OCI-LY1 (cell line): ENCODE measurements at regions not wholly inside any gene's neighbourhood (a gene's known extent, or its start where the extent isn't known, plus 50 kb on each side); places are given as distances from the start of the nearest gene placed in this dataset.

Experiments used
- H2AFZ ChIP-seq: fragments of 200-600 bp; sonication (generic), shearing (Covaris generic); 2 replicates; pipeline ENCODE4 v1.6.0; 2014; ENCODE audit warnings: antibody characterized with exemption, mild to moderate bottlenecking, low read length
- H3F3A ChIP-seq: fragments of 200-600 bp; sonication (generic), shearing (Covaris generic); 2 replicates; pipeline ENCODE4 v1.6.0; 2014; ENCODE audit warnings: mild to moderate bottlenecking, antibody characterized with exemption, low read length, moderate library complexity; ENCODE audit not compliant: insufficient read depth
- H3K27ac ChIP-seq: fragments of 200-600 bp; sonication (generic); 2 replicates; pipeline ENCODE4 v1.5.1; 2014; ENCODE audit warnings: low read length, mixed run types, mild to moderate bottlenecking, low read depth; ENCODE audit not compliant: poor library complexity, severe bottlenecking
- H3K27me3 ChIP-seq: fragments of 200-600 bp; sonication (generic); 2 replicates; pipeline ENCODE4 v1.6.0; 2014; ENCODE audit warnings: antibody characterized with exemption, mild to moderate bottlenecking, low read length, moderate library complexity; ENCODE audit not compliant: insufficient read depth
- H3K36me3 ChIP-seq: fragments of 200-600 bp; sonication (generic); 2 replicates; pipeline ENCODE4 v1.6.1; 2014; ENCODE audit warnings: mild to moderate bottlenecking, antibody characterized with exemption, low read length, moderate library complexity, mixed read lengths; ENCODE audit not compliant: insufficient read depth
- H3K4me1 ChIP-seq: fragments of 200-600 bp; sonication (generic); 2 replicates; pipeline ENCODE4 v1.5.1; 2014; ENCODE audit warnings: mild to moderate bottlenecking, low read length, moderate library complexity; ENCODE audit not compliant: insufficient read depth, severe bottlenecking
- H3K4me2 ChIP-seq: fragments of 200-600 bp; sonication (generic), shearing (Covaris generic); 2 replicates; pipeline ENCODE4 v1.6.1; 2014; ENCODE audit warnings: low read length
- H3K4me3 ChIP-seq: fragments of 200-600 bp; sonication (generic); 2 replicates; pipeline ENCODE4 v1.5.1; 2014; ENCODE audit warnings: low read length, low read depth, mild to moderate bottlenecking, mixed read lengths; ENCODE audit not compliant: poor library complexity, severe bottlenecking
- H3K79me2 ChIP-seq: fragments of 200-600 bp; shearing (Covaris generic); 2 replicates; pipeline ENCODE4 v1.6.1; 2016; ENCODE audit warnings: mixed run types, low read length, mixed read lengths; ENCODE audit not compliant: insufficient read depth
- H3K9ac ChIP-seq: fragments of 200-600 bp; sonication (generic), shearing (Covaris generic); 2 replicates; pipeline ENCODE4 v1.6.1; 2014; ENCODE audit warnings: mild to moderate bottlenecking, low read length, mixed read lengths
- H3K9me2 ChIP-seq: fragments of 200-600 bp; sonication (generic), shearing (Covaris generic); 2 replicates; pipeline ENCODE4 v1.6.1; 2014; ENCODE audit warnings: low read depth, mild to moderate bottlenecking, low read length, mixed read lengths
- H3K9me3 ChIP-seq: fragments of 200-600 bp; shearing (Covaris generic); 2 replicates; pipeline ENCODE4 v1.6.1; 2014; ENCODE audit warnings: low read length, mixed read lengths
- H4K20me1 ChIP-seq: fragments of 200-600 bp; sonication (generic), shearing (Covaris generic); 2 replicates; pipeline ENCODE4 v1.6.0; 2016; ENCODE audit warnings: mild to moderate bottlenecking, low read length; ENCODE audit not compliant: insufficient read depth
- CTCF ChIP-seq: fragments of 200-600 bp; sonication (generic), shearing (Covaris generic); IDR thresholded peaks from 2 replicates; pipeline ENCODE4 v1.5.1; 2017; ENCODE audit warnings: mild to moderate bottlenecking, antibody characterized with exemption, low read length, moderate library complexity, mixed read lengths
- EZH2 ChIP-seq: fragments of 200-600 bp; sonication (generic), shearing (Covaris generic); IDR thresholded peaks from 2 replicates; pipeline ENCODE4 v1.8.0; 2017; ENCODE audit warnings: borderline replicate concordance, mixed run types, mild to moderate bottlenecking, antibody characterized with exemption, low read length, moderate library complexity, mixed read lengths

- TF ChIP-seq CTCF = no peak
- no peak for TF ChIP-seq EZH2
- no peak overlapping the region for H3K9ac ChIP-seq
- no peaks in the 10 kb centered on the region for H3F3A ChIP-seq
- H3K27me3 ChIP-seq = no peaks in the 10 kb centered on the region
- no peak overlapping the region for H3K4me2 ChIP-seq
- H3K4me1 ChIP-seq = no peaks in the 10 kb centered on the region
- H3K9me3 ChIP-seq = no peaks in the 10 kb centered on the region
- H3K79me2 ChIP-seq = no peaks in the 10 kb centered on the region
- H2AFZ ChIP-seq = no peak overlapping the region
- H3K9me2 ChIP-seq = no peaks in the 10 kb centered on the region
- H3K4me3 ChIP-seq = no peak overlapping the region
- H3K27ac ChIP-seq = no peak overlapping the region
- H4K20me1 ChIP-seq = no peaks in the 10 kb centered on the region
- no peaks in the 10 kb centered on the region for H3K36me3 ChIP-seq
These were observed 153.8 kb downstream of the BCL11B start for GRCh38 chr14:99118046-99118721.

GRCh38 chr14:99118946-99119345 is 153.1 kb downstream of the BCL11B start:
- Histone ChIP-seq H4K20me1 (no peaks in the 10 kb centered on the region), H2AFZ (no peak overlapping the region), H3K36me3 (no peaks in the 10 kb centered on the region), H3K79me2 (no peaks in the 10 kb centered on the region), H3K9me2 (no peaks in the 10 kb centered on the region), H3K9me3 (no peaks in the 10 kb centered on the region), H3K4me2 (no peak overlapping the region), H3K4me1 (no peaks in the 10 kb centered on the region), H3K9ac (no peak overlapping the region), H3F3A (no peaks in the 10 kb centered on the region), H3K4me3 (no peak overlapping the region), H3K27ac (no peak overlapping the region), H3K27me3 (no peaks in the 10 kb centered on the region)
- TF ChIP-seq CTCF (no peak), EZH2 (no peak)
